GM18870 (cell line): ENCODE measurements at regions not wholly inside any gene's neighbourhood (a gene's known extent, or its start where the extent isn't known, plus 50 kb on each side); places are given as distances from the start of the nearest gene placed in this dataset.
"Not testable (repeated sequence)": the region's sequence is repeated elsewhere in the genome, so short reads cannot be mapped to it uniquely, and the experiment has no call there.

ENCODE experiments used
- ATAC-seq: cut with Tn5 transposase; IDR thresholded peaks from one replicate; pipeline ENCODE4 v1.9.1; 2021; ENCODE audit warnings: moderate library complexity; ENCODE audit not compliant: unreplicated experiment

DNA sequence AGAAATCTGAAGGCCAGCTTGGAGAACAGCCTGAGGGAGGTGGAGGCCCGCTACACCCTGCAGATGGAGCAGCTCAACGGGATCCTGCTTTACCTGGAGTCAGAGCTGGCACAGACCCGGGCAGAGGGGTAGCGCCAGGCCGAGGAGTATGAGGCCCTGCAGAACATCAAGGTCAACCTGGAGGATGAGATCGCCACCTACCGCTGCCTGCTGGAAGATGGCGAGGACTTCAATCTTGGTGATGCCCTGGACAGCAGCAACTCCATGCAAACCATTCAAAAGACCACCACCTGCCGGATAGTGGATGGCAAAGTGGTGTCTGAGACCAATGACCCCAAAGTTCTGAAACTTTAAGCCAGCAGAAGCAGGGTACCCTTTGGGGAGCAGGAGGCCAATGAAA, 318.4 kb downstream of the ZFHX3 start:
- ATAC-seq: not testable (repeated sequence)

DNA sequence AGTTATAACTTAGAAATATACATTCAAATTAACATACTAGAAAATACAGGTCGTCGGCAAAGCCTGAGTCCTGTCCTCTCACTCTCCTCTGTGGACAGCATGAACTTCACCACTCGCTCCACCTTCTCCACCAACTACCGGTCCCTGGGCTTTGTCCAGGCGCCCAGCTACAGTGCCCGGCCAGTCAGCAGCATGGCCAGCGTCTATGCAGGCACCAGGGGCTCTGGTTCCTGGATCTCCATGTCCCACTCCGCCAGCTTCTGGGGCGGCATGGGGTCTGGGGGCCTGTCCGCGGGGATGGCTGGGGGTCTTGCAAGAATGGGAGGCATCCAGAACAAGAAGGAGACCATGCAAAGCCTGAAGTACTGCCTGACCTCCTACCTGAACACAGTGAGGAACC, 319.4 kb downstream of the ZFHX3 start:
- ATAC-seq: no peak

DNA sequence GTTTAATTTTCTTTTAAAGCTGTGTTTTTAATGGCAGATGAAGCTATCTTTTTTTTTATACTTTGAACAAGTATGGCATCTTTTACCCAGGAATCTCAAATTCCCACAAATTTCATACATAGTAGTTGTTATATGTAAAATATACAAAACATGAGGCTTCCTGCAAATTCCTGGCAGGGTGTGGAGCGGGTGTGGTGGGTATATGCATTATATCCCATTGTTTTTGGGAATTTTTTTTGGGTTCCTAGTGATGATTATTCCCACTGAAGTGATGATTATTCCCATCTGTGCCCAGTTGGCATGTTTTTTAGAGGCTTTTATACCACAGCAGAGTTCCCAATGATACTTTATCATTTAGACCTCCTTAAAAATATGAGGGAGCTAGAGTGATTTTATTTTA, 320.4 kb downstream of the ZFHX3 start:
- ATAC-seq: no peak

GRCh38 chr16:72725643-72726042, 322.3 kb downstream of the ZFHX3 start:
- no peak for ATAC-seq

DNA sequence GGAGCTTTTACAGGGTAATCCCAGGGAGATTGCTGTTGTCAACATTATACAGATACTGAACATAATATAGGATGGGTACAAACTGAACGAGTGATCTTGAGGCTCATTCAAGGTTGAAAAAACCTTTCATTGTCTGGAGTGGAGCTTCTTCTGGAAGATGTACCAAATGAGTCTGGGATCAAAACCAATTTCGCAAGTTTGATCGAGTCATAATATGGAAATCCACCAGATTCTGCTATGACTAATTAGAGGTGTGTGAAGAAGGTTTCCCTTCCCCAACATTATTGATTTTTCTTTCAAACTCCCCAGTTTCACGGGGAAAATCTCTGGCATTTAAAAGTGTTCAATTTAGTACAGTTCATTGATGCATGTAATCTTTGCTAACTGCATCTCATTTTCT, 324.1 kb downstream of the ZFHX3 start:
- no peak for ATAC-seq

DNA sequence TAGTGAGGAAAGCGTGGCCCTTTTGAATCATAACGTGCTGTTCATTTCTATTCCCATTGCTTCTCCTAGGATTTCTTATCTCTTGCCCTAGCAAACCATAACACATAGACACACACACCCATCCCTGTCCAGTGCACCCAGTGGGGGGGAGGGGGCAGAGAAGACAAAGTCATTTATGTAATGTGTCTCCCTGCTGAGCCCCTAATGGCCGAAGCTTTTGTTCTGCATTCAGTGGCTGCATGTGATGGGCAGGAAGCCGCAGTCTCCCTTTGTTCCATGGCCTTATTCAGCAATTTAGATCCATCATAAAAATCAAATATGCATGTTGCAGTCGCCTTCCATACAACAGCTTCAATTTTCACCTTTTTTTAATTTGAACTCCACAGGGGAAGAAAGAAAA, 325.4 kb downstream of the ZFHX3 start:
- ATAC-seq: no peak

DNA sequence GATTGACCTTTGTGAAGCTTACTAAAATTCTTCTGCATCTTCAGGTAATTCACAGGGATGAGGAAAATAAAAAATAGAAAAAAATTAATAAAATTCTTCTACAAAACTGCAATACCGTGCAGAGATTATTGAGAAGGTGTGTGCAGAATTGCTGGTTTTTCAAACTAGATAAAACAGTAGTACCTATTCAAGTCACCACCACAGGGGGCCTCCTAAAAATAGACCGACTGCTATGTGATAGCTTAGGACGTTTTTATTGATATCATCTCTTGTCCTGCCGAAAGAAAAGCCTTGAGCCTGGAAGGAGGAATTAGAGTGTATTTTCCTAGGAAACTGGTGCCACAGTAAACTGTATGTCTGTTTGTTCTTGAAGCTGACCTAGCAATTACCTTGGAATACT, 325.9 kb downstream of the ZFHX3 start:
- no peak for ATAC-seq

GRCh38 chr16:72715267-72715666, 332.7 kb downstream of the ZFHX3 start:
- ATAC-seq: no peak

GRCh38 chr16:72711823-72712222, 336.1 kb downstream of the ZFHX3 start:
- ATAC-seq: no peak

GRCh38 chr16:72705801-72706200, 342.1 kb downstream of the ZFHX3 start:
- no peak for ATAC-seq

GRCh38 chr16:72704746-72705372, 343.1 kb downstream of the ZFHX3 start:
- ATAC-seq: no peak

DNA sequence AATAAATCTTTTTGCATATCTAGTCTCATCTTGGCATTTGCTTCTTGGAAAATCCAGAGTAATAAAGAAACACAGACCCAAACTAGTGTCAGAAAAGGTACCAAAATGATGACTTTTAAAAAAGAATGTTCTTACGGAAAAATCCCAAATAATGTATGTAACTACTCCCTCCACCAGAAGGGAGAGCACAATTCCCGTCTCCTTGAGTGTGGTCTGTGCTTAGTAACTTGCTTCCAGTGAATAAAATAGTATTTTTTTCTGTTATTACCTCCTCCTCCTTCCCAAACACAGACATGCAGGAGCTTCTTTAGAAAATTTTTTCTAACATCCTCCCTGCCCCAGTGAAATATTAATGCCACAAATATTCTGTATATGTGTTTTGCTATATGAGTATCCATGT, 358.1 kb downstream of the ZFHX3 start:
- no peak for ATAC-seq

- ATAC-seq: no peak
Measured at GRCh38 chr16:72680732-72681131, 367.2 kb downstream of the ZFHX3 start.

DNA sequence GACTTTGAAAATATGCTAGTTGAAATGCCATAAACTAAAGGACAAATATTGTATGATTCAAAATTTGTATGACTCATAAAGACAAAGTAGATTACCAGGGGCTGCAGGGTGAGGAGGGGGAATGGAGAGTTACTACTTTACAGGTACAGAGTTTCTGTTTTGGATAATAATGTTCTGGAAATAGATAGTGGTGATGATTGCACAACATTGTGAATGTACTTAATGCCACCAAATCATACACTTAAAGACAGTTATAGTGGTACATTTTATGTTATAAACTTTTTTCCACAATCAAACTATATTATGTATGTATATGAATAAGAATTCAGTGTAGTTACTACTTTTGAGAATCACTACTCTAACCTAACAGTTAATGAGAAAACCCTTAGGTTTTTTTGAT, 368.1 kb downstream of the ZFHX3 start:
- ATAC-seq: no peak

- no peak for ATAC-seq
Measured at GRCh38 chr16:72677662-72678447, 370.1 kb downstream of the ZFHX3 start.

- ATAC-seq: no peak
Measured at GRCh38 chr16:72673118-72673517, 374.8 kb downstream of the ZFHX3 start.

GRCh38 chr16:72666267-72666666, 381.7 kb downstream of the ZFHX3 start:
- ATAC-seq: no peak

DNA sequence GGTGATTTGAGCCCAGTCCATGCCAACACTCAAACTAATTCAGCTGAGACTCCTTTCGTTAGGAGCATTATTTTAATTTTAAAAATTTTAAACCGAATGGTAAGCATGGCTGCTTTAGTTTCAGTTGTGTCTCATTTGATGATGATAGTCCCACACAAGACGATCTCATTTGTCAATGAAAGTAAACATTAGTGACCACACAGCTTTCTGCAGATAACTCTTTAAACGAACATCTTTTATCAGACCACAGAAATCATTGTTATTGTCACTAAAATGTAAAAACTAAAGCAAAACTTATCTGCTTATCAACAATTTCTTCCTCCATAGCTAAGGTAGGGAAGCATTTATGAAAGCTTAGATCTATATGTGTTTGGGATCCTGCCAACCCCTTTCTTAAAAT, 382.2 kb downstream of the ZFHX3 start:
- no peak for ATAC-seq

DNA sequence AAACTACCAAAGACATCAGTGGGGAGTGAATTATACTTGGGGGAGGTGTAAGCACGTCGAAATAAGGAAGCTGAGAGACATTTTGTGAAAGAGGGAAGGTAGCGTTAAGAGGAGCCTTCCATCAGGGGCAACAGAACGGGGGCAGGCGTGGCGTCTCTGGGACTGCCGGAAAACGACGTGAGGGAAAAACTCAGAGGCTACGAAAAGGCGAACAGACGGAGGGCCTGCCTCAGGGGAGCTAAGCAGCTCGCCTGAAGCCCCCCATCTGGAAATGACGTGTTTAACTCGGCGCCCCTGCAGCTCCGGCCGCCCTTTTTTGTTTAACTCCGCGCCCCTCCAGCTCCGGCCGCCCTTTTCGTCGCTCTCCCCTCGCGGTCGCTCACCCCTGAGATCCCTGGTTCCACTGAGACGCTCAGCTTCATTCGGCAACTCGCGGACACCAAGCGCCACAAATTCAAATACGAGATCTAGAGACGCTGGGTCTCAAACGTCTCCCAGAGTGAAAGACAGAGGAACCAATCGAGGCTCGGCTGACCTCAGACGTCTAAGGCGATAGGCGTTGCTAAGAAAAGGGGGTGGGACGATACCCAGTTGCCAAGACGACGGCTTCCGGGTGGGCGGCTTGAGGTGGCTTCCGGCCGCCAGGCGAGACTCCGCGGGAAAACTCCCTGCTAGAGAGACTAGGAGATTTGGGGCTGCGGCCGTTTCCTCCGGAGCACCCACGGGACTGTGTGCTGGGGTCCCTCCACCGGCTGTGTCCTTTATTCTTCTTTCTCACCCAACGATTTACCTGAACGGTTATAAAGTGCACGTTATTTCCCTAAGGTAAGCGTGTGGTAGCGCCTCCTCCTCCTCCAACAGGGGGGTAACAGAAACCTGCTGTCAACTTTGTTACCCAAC, 383.2 kb downstream of the ZFHX3 start:
- ATAC-seq: peak; percentile 98

DNA sequence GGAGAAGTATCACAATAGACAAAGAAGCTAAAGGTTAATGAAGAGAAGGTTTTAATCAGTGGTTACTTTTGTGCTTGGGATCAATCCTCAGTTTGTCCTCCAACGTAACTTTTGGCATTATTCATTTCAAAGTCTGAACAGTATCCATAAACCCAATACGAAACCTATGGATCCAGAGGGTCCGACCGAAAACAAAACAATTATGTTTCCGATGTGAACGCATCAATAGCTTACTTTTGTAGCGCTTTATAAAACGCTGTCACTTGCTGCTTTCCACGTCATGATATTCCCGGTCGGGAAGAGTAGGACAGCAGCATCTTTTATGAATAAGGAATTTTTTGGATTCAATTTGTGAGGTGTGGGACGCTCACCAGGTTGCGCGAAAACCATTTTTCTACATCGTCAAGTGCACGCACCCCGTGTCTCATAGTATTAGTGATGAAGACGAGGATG, 383.8 kb downstream of the ZFHX3 start:
- ATAC-seq: no peak

DNA sequence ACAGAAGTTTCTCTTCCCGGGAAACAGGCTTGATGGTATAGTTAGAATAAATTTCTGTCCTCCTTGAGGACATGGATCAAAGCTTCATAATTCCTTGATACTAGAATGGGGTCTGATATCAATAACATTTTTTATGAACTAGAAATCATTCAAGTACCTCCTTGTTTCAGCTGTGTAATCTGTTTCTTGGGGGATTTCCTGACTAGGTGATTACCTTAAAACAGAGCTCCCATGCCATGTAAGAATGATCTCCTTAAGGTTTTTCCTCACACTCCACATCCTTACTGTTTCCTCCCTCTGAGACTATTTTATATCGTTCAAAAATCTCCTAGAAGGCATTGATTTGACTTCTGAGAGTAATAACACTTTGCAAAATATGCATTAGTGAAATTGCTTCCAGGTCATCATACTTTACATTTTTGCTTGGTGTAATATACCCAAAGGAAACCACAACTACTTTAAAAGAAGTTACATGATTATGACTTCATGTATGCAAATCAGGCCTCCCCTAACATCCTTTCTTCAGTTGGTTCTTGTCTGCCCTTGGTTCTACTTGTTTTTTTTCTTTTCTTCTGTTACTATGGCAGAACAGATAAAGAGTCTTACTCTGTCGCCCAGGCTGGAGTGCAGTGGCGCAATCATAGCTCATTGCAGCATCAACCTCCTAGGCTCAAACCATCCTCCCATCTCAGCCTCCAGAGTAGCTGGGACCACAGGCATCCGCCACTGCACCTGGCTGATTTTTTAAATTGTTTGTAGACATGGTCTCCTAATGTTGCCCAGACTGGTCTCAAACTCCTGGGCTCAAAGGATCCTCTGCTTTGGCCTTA, 388.8 kb downstream of the ZFHX3 start:
- no peak for ATAC-seq
